Hypothalamus (tissue), 51 donors: ENCODE measurements at regions not wholly inside any gene's neighbourhood (a gene's known extent, or its start where the extent isn't known, plus 50 kb on each side); places are given as distances from the start of the nearest gene placed in this dataset.
"Not testable (repeated sequence)": the region's sequence is repeated elsewhere in the genome, so short reads cannot be mapped to it uniquely, and the experiment has no call there.

Source experiments
- DNase-seq, 51 donors: peaks; one replicate each; lab custom pipeline; 2025; lab: John Stamatoyannopoulos, UW

- no peak for DNase-seq
Measured at GRCh38 chr6:126202707-126203106, 137.2 kb upstream of the CENPW start.

DNA sequence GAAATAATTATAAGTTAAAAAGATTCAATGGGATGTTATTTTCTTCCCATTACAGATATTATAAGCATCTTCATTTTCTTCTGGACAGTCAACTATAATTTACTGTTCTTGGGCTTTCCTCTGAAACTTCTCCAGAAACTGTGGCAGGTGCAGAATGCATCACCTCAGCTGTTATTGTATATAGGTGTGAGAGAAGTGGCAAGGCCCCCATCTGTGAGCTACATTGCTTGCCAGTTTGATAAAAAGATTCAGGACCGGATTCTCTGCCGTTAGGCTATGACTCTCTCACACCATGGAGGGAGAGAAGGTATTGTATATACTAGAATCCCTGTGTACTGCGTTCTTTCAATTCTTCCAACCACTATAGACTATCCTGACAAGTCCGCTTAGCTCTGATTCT is 135.8 kb upstream of the CENPW start:
- DNase-seq = no peak

GRCh38 chr6:126204598-126204997 is 135.3 kb upstream of the CENPW start:
- no peak for DNase-seq

GRCh38 chr6:126206504-126207246 is 133.2 kb upstream of the CENPW start:
- DNase-seq = no peak

GRCh38 chr6:126210398-126211075 is 129.4 kb upstream of the CENPW start:
- DNase-seq = no peak

DNA sequence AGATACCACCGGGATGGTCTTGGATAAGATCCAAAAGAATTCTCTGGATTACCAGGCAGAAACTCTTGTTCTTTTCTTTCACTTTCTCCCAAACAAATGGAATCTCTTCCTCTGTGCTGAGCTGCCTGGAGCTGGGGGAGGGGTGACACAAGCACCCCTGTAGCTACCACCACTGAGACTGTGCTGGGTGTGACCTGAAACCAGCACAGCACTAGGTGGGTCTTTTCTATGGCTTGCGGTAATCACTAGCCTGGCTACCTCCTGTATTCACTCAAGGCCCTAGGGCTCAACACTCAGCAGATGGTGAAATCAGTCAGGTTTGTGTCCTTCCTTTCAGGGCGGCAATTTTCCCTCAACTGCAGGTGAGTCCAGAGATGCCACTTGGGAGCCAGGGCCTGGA is 122.4 kb upstream of the CENPW start:
- no peak for DNase-seq

GRCh38 chr6:126220901-126221300 is 119.0 kb upstream of the CENPW start:
- not testable (repeated sequence) for DNase-seq

- no peak for DNase-seq
Measured at GRCh38 chr6:126227833-126228702, 111.8 kb upstream of the CENPW start.

DNA sequence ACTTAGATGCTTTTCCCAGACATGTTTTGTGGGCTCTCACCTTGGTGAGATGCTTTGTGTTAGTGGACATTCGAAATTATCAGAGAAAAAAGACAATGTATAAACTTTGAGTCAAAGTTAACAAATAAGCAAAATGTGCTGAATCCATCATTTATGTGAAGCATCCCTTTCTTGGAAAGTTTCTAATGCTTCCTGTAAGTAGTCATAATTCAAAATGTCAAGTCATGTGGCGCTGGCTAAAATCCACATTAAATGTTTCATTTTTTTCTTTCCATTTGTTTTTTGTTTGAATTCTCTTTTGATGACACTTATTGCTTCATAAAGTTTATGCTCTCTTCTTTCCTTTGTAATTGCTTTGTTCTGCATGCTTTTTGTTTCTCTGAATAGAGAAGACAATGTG is 107.2 kb upstream of the CENPW start:
- DNase-seq = no peak

DNA sequence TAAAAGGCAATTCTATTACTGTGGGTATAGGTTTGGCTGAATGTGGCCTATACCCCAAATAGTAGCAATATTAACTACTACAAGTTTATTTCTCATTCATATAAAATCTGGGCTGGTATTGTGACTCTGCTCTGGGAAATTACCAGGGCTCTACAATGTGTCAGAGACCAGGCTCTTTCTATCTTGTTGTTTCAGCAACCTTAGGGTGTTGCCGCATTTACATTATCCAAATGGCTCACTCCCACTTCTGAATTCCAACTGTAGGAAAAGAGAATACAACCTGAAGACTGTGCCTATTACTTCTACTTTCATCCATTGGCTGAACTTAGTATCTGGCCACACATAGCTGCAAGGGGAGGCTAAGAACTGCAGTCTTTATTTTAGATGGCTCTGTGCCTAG is 106.7 kb upstream of the CENPW start:
- no peak for DNase-seq

DNA sequence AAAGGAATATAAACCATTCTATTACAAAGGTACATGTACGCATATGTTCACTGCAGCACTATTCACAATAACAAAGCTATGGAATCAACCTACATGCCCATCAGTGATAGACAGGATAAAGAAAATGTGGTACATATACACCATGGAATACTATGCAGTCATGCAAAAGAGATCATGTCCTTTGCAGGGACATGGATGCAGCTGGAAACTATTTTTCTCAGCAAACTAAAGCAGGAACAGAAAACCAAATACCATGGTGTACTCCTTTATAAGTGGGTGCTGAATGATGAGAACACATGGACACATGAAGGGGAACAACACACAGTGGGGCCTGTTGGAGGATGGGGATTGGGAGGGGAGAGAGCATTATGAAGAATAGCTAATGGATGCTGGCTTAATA is 104.6 kb upstream of the CENPW start:
- DNase-seq = no peak

DNA sequence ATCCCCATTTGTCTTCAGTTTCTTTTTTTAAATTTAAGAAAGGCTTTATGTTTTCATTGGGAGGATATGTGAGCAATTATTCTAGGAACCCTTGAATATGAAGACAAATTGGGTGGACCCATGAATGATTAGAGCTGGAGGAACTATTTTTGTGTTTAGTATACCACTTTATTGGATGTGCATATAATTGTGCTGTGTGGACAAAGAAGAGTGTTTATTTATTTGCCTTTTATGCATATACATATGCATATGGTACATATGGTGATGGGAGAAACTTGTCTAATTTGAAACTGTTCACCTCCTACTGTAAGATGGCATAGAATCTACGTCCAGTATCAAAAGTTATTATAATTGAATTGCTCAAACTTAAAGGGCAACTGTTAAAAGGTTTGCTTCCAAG is 94.8 kb upstream of the CENPW start:
- DNase-seq = no peak

DNA sequence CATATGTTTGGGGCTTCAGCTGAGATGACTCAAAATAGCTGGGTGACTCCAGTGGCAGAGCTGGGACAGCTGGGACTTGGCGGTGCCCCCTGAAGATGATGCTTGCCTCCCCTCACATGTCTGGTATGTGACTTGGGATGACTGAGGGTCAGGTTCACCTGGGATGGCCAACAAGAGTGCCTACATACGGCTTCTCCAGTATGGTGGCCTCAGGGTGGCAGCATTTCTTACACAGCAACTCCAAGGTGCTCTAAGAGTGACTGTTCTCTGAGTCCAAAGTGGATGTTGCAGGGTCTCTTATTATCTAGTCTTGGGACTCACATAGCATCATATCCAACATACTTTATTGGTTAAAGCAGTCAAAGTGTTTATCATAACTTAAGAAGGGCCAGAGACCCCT is 87.8 kb upstream of the CENPW start:
- DNase-seq = no peak

DNA sequence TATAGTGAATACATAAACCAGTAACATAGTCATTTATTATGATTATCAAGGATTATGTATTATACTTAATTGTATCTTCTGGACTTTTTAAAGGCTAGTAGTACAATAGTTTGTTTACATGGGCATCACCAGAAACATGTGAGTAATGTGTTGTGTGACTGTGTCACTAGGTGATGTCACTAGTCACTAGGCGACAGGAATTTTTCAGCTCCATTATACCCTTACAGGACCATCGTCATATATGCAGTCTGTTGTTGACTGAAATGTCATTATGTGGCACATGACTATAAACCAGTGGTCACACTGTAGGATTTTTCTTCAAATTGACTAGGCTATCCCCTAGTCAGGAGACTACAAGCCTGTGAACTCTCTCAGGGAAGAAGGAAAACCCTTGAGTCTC is 86.5 kb upstream of the CENPW start:
- DNase-seq = no peak

GRCh38 chr6:126258150-126258549 is 81.8 kb upstream of the CENPW start:
- no peak for DNase-seq

DNA sequence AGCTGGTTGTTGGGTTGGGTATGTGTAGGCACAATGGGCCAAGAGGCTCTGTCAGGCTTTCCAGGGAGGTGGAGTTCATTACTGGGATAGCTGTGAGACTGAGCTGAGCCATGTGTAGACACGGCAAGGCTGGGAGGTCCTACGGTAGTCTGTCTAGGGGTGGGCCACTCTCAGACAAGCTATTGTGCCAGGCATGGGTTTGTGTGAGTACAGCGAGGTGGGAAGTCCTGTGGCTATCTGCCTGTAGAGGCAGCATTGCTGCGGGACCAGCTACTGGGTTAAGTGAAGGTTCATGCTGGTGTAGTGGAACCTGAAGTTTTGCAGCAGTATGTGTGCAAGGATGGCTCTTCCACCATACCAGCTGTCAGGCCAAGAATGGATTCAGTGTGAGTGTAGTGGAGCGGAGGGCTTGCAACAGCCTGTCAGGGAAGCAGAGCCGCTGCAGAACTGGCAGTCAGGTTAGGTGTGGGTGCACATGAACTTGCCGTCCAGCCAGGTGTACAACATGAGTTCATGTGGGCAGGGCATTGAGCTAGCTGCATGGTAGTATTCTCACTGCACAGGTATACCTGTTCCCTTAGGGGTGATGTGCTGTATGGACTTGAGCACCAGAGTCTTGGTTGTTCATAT is 78.0 kb upstream of the CENPW start:
- DNase-seq = no peak

DNA sequence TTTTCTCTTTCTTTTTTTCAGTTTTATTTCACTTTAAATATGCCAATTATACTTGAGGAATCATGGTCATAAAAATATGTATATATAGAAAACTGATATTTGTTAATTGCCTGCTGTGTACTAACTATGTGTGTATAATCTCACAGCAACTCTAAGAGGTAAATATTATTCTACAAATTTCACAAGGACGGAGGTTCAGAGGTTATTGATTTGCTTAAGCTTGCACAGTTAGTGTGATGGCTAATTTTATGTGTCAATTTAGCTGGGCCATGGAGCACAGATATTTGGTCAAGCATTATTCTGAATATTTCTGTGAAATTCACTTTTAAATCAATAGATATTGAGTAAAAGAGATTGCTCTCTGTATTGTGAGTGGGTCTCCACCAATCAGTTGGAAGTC is 75.7 kb upstream of the CENPW start:
- DNase-seq = no peak

GRCh38 chr6:126266664-126267063 is 73.3 kb upstream of the CENPW start:
- DNase-seq = no peak

GRCh38 chr6:126267626-126268025 is 72.3 kb upstream of the CENPW start:
- no peak for DNase-seq

- no peak for DNase-seq
Measured at GRCh38 chr6:126268092-126268491, 71.8 kb upstream of the CENPW start.

GRCh38 chr6:126280287-126280686 is 59.6 kb upstream of the CENPW start:
- no peak for DNase-seq
